Suprapubic skin (tissue), 4 donors: ENCODE measurements at regions not wholly inside any gene's neighbourhood (a gene's known extent, or its start where the extent isn't known, plus 50 kb on each side); places are given as distances from the start of the nearest gene placed in this dataset.

Experiments
- DNase-seq, 2 donors: peaks; one replicate each; pipeline ENCODE4 v3.0.0-alpha.2; 2019; ENCODE audit warnings: low spot score in 2 of 2
- H3K27ac ChIP-seq: fragments of 200-600 bp; sonication (generic); one replicate; pipeline ENCODE4 v1.5.1; 2019
- H3K27me3 ChIP-seq: fragments of 200-600 bp; sonication (generic); one replicate; pipeline ENCODE4 v1.5.1; 2019
- H3K36me3 ChIP-seq: fragments of 200-600 bp; sonication (generic); one replicate; pipeline ENCODE4 v1.5.1; 2019
- H3K4me1 ChIP-seq: fragments of 200-600 bp; sonication (generic); one replicate; pipeline ENCODE4 v1.5.1; 2019
- H3K4me3 ChIP-seq: fragments of 200-600 bp; sonication (generic); one replicate; pipeline ENCODE4 v1.5.1; 2019; ENCODE audit warnings: mild to moderate bottlenecking
- H3K9me3 ChIP-seq: fragments of 200-600 bp; sonication (generic); one replicate; pipeline ENCODE4 v1.5.1; 2019
- CTCF ChIP-seq, 2 donors: fragments of 200-600 bp in 1 of 2; fragments of 450-650 bp in 1 of 2; sonication (generic) in 1 of 2; IDR thresholded peaks; one replicate each; pipeline ENCODE4 v1.5.1; 2016 to 2019; ENCODE audit warnings: antibody characterized with exemption in 2 of 2, mild to moderate bottlenecking in 1 of 2, moderate library complexity in 1 of 2
- EP300 ChIP-seq: sonication (generic); formaldehyde crosslinking; IDR thresholded peaks from one replicate; pipeline ENCODE4 v1.6.1; 2017; ENCODE audit warnings: antibody characterized with exemption
- POLR2A ChIP-seq, 2 donors: fragments of 450-650 bp; IDR thresholded peaks; one replicate each; pipeline ENCODE4 v1.6.1; 2017; ENCODE audit warnings: antibody characterized with exemption in 2 of 2, mild to moderate bottlenecking in 2 of 2, moderate library complexity in 2 of 2
- POLR2AphosphoS5 ChIP-seq, 3 donors: sonication (generic); formaldehyde crosslinking; IDR thresholded peaks; one replicate each; pipeline ENCODE4 v1.6.1; 2017; ENCODE audit warnings: antibody characterized with exemption in 3 of 3
- WGBS: methylation state at CpG from one replicate; pipeline ENCODE4 v1.1.5; 2018; 5-methylcytosine and 5-hydroxymethylcytosine counted together

- 92% methylated on average over 3 of the region's 3 CpGs for WGBS
- DNase-seq = no peak
- Histone ChIP-seq H3K27me3 (no peaks in the 10 kb centered on the region), H3K4me1 (peaks cover 16% of the 10 kb centered on the region), H3K9me3 (no peaks in the 10 kb centered on the region), H3K4me3 (no peak overlapping the region), H3K36me3 (no peaks in the 10 kb centered on the region), H3K27ac (peak overlapping the region; percentile 63)
- TF ChIP-seq POLR2AphosphoS5 (IDR thresholded peaks at IDR 0.05) (no peak), EP300 (no peak), POLR2A (IDR thresholded peaks at IDR 0.05) (no peak), CTCF (IDR thresholded peaks at IDR 0.05) (no peak)
Measured at GRCh38 chr3:187969581-187969950, 184.4 kb upstream of the LPP start.

GRCh38 chr3:187970106-187970505 lies 183.9 kb upstream of the LPP start:
- no peaks in the 10 kb centered on the region for H3K27me3 ChIP-seq
- no peak for TF ChIP-seq CTCF (IDR thresholded peaks at IDR 0.05)
- no peaks in the 10 kb centered on the region for H3K9me3 ChIP-seq

GRCh38 chr3:187971629-187972028 lies 182.3 kb upstream of the LPP start:
- 85% methylated on average over 4 of the region's 4 CpGs for WGBS
- Histone ChIP-seq H3K36me3 (no peaks in the 10 kb centered on the region), H3K9me3 (no peaks in the 10 kb centered on the region), H3K4me1 (peaks cover 27% of the 10 kb centered on the region), H3K4me3 (no peak overlapping the region), H3K27ac (no peak overlapping the region), H3K27me3 (no peaks in the 10 kb centered on the region)
- TF ChIP-seq POLR2A (IDR thresholded peaks at IDR 0.05) (no peak), EP300 (no peak), CTCF (IDR thresholded peaks at IDR 0.05) (no peak), POLR2AphosphoS5 (IDR thresholded peaks at IDR 0.05) (no peak)
- DNase-seq = no peak

More at GRCh38 chr3:187970106-187970505, 183.9 kb upstream of the LPP start:
- no peaks in the 10 kb centered on the region for H3K36me3 ChIP-seq
- peaks cover 20% of the 10 kb centered on the region for H3K4me1 ChIP-seq
- no peak for DNase-seq
- H3K27ac ChIP-seq = no peak overlapping the region
- no peak overlapping the region for H3K4me3 ChIP-seq

- Histone ChIP-seq H3K9me3 (no peaks in the 10 kb centered on the region), H3K36me3 (no peaks in the 10 kb centered on the region), H3K4me1 (peaks cover 27% of the 10 kb centered on the region), H3K4me3 (no peak overlapping the region), H3K27ac (no peak overlapping the region), H3K27me3 (no peaks in the 10 kb centered on the region)
- no peak for DNase-seq
- TF ChIP-seq CTCF (IDR thresholded peaks at IDR 0.05) (no peak), EP300 (no peak), POLR2AphosphoS5 (IDR thresholded peaks at IDR 0.05) (no peak)
- WGBS = 93% methylated on average over 3 of the region's 3 CpGs
Measured at GRCh38 chr3:187972454-187972853, 181.5 kb upstream of the LPP start.

GRCh38 chr3:187973977-187974870 lies 179.7 kb upstream of the LPP start:
- no peaks in the 10 kb centered on the region for H3K27me3 ChIP-seq
- no peaks in the 10 kb centered on the region for H3K36me3 ChIP-seq
- no peak for TF ChIP-seq POLR2AphosphoS5 (IDR thresholded peaks at IDR 0.05)
- no peak for TF ChIP-seq CTCF (IDR thresholded peaks at IDR 0.05)
- no peak for TF ChIP-seq EP300
- no peak for TF ChIP-seq POLR2A (IDR thresholded peaks at IDR 0.05)
- no peak overlapping the region for H3K27ac ChIP-seq
- DNase-seq = no peak
- peaks cover 17% of the 10 kb centered on the region for H3K4me1 ChIP-seq
- WGBS = 82% methylated on average over 9 of the region's 9 CpGs
- H3K9me3 ChIP-seq = no peaks in the 10 kb centered on the region
- no peak overlapping the region for H3K4me3 ChIP-seq
